SK-N-MC (cell line): ENCODE measurements at regions not wholly inside any gene's neighbourhood (a gene's known extent, or its start where the extent isn't known, plus 50 kb on each side); places are given as distances from the start of the nearest gene placed in this dataset.

ENCODE experiments used
- EZH2 ChIP-seq: fragments of 200-600 bp; sonication (generic); IDR thresholded peaks from one replicate; pipeline ENCODE4 v1.6.1; 2017; ENCODE audit warnings: antibody characterized with exemption
- FOXP2 ChIP-seq: optimal IDR thresholded peaks from 2 replicates; pipeline ENCODE3; 2011; ENCODE audit warnings: mild to moderate bottlenecking, moderate library complexity; ENCODE audit not compliant: insufficient read depth; ENCODE audit errors: extremely low read length, control extremely low read depth
- POLR2AphosphoS5 ChIP-seq: IDR thresholded peaks from 2 replicates; pipeline ENCODE4 v1.6.1; 2012; ENCODE audit warnings: mild to moderate bottlenecking, low read depth, low read length, borderline replicate concordance

DNA sequence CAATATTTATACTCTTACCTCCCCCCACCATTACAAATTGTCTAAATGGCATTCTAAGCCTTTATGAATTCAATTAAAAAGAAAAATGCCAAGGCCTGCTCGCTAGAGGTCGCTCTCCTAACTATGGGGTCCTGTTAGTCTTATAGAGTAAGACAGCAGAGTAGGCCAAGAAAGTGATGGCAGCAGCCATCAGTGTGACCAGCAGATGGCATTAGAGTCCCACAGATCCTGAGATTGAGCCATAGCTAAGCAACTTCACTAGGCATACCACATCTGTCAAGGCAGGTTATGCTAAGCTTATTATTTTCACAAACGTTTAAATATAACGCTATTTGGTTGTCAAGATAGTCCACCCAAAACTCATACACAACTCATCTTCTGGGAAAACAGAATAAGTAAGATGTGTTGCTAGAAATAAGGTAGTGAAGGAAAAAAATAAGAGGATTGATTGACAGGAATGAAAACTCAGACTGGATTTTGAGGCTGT, 57.6 kb upstream of the SCAF8 start:
- TF ChIP-seq EZH2, result no peak
- no peak for TF ChIP-seq POLR2AphosphoS5
- TF ChIP-seq FOXP2, result no peak
